ENCODE measurements at regions not wholly inside any gene's neighbourhood (a gene's known extent, or its start where the extent isn't known, plus 50 kb on each side); places are given as distances from the start of the nearest gene placed in this dataset.

GRCh38 chr15:95044745-95045417 is 813.5 kb downstream of the MCTP2 start:
- TF ChIP-seq EZH2 (IDR thresholded peaks at IDR 0.05; ENCODE audit: insufficient read depth, poor library complexity, severe bottlenecking) (no peak), EZH2phosphoT487 (IDR thresholded peaks at IDR 0.05; ENCODE audit: insufficient read depth, low read depth) (no peak)

Data from GM23248 (cell line).